HepG2 (cell line): ENCODE measurements at regions not wholly inside any gene's neighbourhood (a gene's known extent, or its start where the extent isn't known, plus 50 kb on each side); places are given as distances from the start of the nearest gene placed in this dataset.

ENCODE experiments used
- ATAC-seq: fragments of 200-7000 bp; cut with Tn5 transposase; 3 replicates; pipeline ENCODE4 v1.9.1; 2020; ENCODE audit warnings: mild to moderate bottlenecking, moderate library complexity
- BruUV-seq: library from RNA; stranded (reverse); fragments of 400-500 nt; replicated peaks from 2 replicates; lab custom pipeline; 2021; lab: Mats Ljungman, UMichigan
- CTCF ChIA-PET: fragments of 300-600 bp; formaldehyde crosslinking; extraction: SDS; loops from one replicate; lab custom pipeline; 2021; ENCODE audit warnings: low total read pairs, inconsistent platforms, low intra/inter-chr PET ratio; lab: Yijun Ruan, JAX
- POLR2A ChIA-PET: fragments of 350-600 bp; sonication (Branson Sonifier 250); formaldehyde crosslinking; loops from one replicate; lab custom pipeline; 2020; ENCODE audit warnings: antibody characterized with exemption, inconsistent platforms; lab: Yijun Ruan, JAX
- DNase-seq: peaks from one replicate; pipeline ENCODE4 v3.0.0-alpha.2; 2015; ENCODE audit warnings: low spot score
- FAIRE-seq: peaks from 3 replicates; lab custom pipeline; 2011; peaks lifted over from hg19 to GRCh38; lab: Jason Lieb, UNC
- H2AFZ ChIP-seq: one replicate; pipeline ENCODE4 v1.6.1; 2011; ENCODE audit warnings: low read length, inconsistent platforms
- H3K27ac ChIP-seq: fragments of 300-600 bp; 3 replicates; pipeline ENCODE4 v1.8.0; 2011; ENCODE audit warnings: mixed run types, mild to moderate bottlenecking, mixed read lengths, low read length, inconsistent platforms; ENCODE audit not compliant: insufficient read depth; ENCODE audit errors: extremely low read length
- H3K27me3 ChIP-seq, 2 experiments: fragments of 200-600 bp in 1 of 2; 2 replicates in 1 of 2; 3 replicates in 1 of 2; pipeline versions ENCODE4 v1.6.0 to v1.8.0; 2011; ENCODE audit warnings: low read length in 2 of 2, mild to moderate bottlenecking in 2 of 2, moderate library complexity in 2 of 2, inconsistent platforms in 1 of 2; ENCODE audit not compliant: insufficient read depth in 2 of 2, control insufficient read depth in 1 of 2
- H3K36me3 ChIP-seq, 2 experiments: fragments of 200-600 bp in 1 of 2; replicated peaks in 1 of 2; 2 replicates in 1 of 2; 3 replicates in 1 of 2; pipeline versions ENCODE4 v1.5.1 to v1.8.0; 2011; ENCODE audit warnings: low read length in 2 of 2, inconsistent platforms in 1 of 2; ENCODE audit not compliant: insufficient read depth in 2 of 2, control insufficient read depth in 1 of 2
- H3K4me1 ChIP-seq: 2 replicates; pipeline ENCODE4 v1.5.1; 2012; ENCODE audit warnings: low read length, inconsistent platforms; ENCODE audit not compliant: insufficient read depth
- H3K4me2 ChIP-seq: 2 replicates; pipeline ENCODE4 v1.6.0; 2011; ENCODE audit warnings: low read depth, low read length, inconsistent platforms
- H3K4me3 ChIP-seq, 3 experiments: fragments of 200-600 bp in 1 of 3; sonication (generic), shearing (Covaris generic) in 1 of 3; replicated peaks in 1 of 3; 2 replicates each; pipeline ENCODE4 v1.5.1; 2011 to 2016; ENCODE audit warnings: low read length in 3 of 3, inconsistent platforms in 2 of 3, low read depth in 2 of 3, mild to moderate bottlenecking in 2 of 3, control low read depth in 1 of 3, mixed read lengths in 1 of 3; ENCODE audit not compliant: insufficient read depth in 1 of 3
- H3K79me2 ChIP-seq: one replicate; pipeline ENCODE4 v1.6.1; 2011; ENCODE audit warnings: low read length, inconsistent platforms; ENCODE audit not compliant: insufficient read depth
- H3K9ac ChIP-seq: 2 replicates; pipeline ENCODE4 v1.6.0; 2011; ENCODE audit warnings: mild to moderate bottlenecking, low read depth, low read length, inconsistent platforms; ENCODE audit not compliant: insufficient read depth
- H3K9me3 ChIP-seq: 2 replicates; pipeline ENCODE4 v1.5.1; 2012; ENCODE audit warnings: mild to moderate bottlenecking, low read length
- H4K20me1 ChIP-seq: 2 replicates; pipeline ENCODE4 v1.6.0; 2011; ENCODE audit warnings: inconsistent platforms, mild to moderate bottlenecking, low read length, moderate library complexity; ENCODE audit not compliant: insufficient read depth
- EED ChIP-seq: sonication (generic); formaldehyde crosslinking; IDR thresholded peaks from 2 replicates; pipeline ENCODE4 v1.5.0; 2020; ENCODE audit warnings: mild to moderate bottlenecking, missing genetic modification reagents
- EP300 ChIP-seq, 3 experiments: sonication (generic) in 1 of 3; formaldehyde crosslinking in 1 of 3; IDR thresholded peaks; 2 replicates each; pipeline versions ENCODE4 v1.5.1 to v1.6.1; 2011 to 2020; ENCODE audit warnings: low read depth in 2 of 3, low read length in 2 of 3, borderline replicate concordance in 1 of 3, improper control_type of control experiment in 1 of 3, mild to moderate bottlenecking in 1 of 3, missing genetic modification reagents in 1 of 3, moderate library complexity in 1 of 3
- GATAD2A ChIP-seq: IDR thresholded peaks from 2 replicates; pipeline ENCODE4 v1.6.1; 2016
- GFI1 ChIP-seq: sonication (generic); formaldehyde crosslinking; IDR thresholded peaks from 2 replicates; pipeline ENCODE4 v1.5.0; 2020; ENCODE audit warnings: missing genetic modification reagents, mild to moderate bottlenecking, borderline replicate concordance
- HNRNPLL ChIP-seq: fragments of 200-400 bp; formaldehyde crosslinking; IDR thresholded peaks from 2 replicates; pipeline ENCODE4 v1.6.1; 2017; ENCODE audit warnings: mild to moderate bottlenecking, low read depth, low read length; ENCODE audit not compliant: poor library complexity, severe bottlenecking
- HOXA3 ChIP-seq: sonication (generic); formaldehyde crosslinking; IDR thresholded peaks from 2 replicates; pipeline ENCODE4 v1.5.0; 2020; ENCODE audit warnings: missing genetic modification reagents
- MTA1 ChIP-seq: sonication (generic); formaldehyde crosslinking; IDR thresholded peaks from 2 replicates; pipeline ENCODE4 v1.4.0; 2020; ENCODE audit warnings: missing genetic modification reagents, mild to moderate bottlenecking, borderline replicate concordance
- NFKB2 ChIP-seq: sonication (generic); formaldehyde crosslinking; IDR thresholded peaks from 2 replicates; pipeline ENCODE4 v1.4.0; 2020; ENCODE audit warnings: missing genetic modification reagents, borderline replicate concordance
- SAP130 ChIP-seq: IDR thresholded peaks from 2 replicates; pipeline ENCODE4 v1.6.1; 2016; ENCODE audit warnings: low read depth
- SMAD1 ChIP-seq: sonication (generic); formaldehyde crosslinking; IDR thresholded peaks from 2 replicates; pipeline ENCODE4 v1.4.0; 2020; ENCODE audit warnings: missing genetic modification reagents, low read depth, mild to moderate bottlenecking, borderline replicate concordance
- SP5 ChIP-seq: IDR thresholded peaks from 2 replicates; pipeline ENCODE4 v1.6.1; 2016; ENCODE audit warnings: low read depth, borderline replicate concordance
- TBL1XR1 ChIP-seq: fragments of 150-350 bp; IDR thresholded peaks from 2 replicates; pipeline ENCODE4 v1.6.1; 2014; ENCODE audit warnings: borderline replicate concordance, low read length; ENCODE audit not compliant: partially characterized antibody
- ZNF446 ChIP-seq: sonication (generic); formaldehyde crosslinking; IDR thresholded peaks from 2 replicates; pipeline ENCODE4 v1.5.0; 2020; ENCODE audit warnings: mild to moderate bottlenecking, missing genetic modification reagents
- WGBS: methylation state at CpG from one replicate; pipeline ENCODE4 v1.1.6; 2017; ENCODE audit warnings: low lambda C conversion rate; 5-methylcytosine and 5-hydroxymethylcytosine counted together
- in situ Hi-C: cut with HindIII; loops from 2 replicates; pipeline ENCODE4 v1.10.0; 2017; ENCODE audit warnings: low pct_unique_long_range_greater_than_20kb; ENCODE audit not compliant: extremely low pct_ligation_motif_present
- intact Hi-C: fragments of 100-400 bp; cut with micrococcal nuclease; formaldehyde crosslinking; loops from one replicate; pipeline ENCODE4 v1.10.0; 2022; ENCODE audit not compliant: unreplicated experiment
- TF ChIP-seq, protein P1 (sequence below): sonication (generic); formaldehyde crosslinking; IDR thresholded peaks from 2 replicates; pipeline ENCODE4 v1.4.0; 2020; ENCODE audit warnings: missing genetic modification reagents
- TF ChIP-seq, protein P2 (sequence below): sonication (generic); formaldehyde crosslinking; IDR thresholded peaks from 2 replicates; pipeline ENCODE4 v1.4.0; 2020; ENCODE audit warnings: missing genetic modification reagents, borderline replicate concordance

DNA sequence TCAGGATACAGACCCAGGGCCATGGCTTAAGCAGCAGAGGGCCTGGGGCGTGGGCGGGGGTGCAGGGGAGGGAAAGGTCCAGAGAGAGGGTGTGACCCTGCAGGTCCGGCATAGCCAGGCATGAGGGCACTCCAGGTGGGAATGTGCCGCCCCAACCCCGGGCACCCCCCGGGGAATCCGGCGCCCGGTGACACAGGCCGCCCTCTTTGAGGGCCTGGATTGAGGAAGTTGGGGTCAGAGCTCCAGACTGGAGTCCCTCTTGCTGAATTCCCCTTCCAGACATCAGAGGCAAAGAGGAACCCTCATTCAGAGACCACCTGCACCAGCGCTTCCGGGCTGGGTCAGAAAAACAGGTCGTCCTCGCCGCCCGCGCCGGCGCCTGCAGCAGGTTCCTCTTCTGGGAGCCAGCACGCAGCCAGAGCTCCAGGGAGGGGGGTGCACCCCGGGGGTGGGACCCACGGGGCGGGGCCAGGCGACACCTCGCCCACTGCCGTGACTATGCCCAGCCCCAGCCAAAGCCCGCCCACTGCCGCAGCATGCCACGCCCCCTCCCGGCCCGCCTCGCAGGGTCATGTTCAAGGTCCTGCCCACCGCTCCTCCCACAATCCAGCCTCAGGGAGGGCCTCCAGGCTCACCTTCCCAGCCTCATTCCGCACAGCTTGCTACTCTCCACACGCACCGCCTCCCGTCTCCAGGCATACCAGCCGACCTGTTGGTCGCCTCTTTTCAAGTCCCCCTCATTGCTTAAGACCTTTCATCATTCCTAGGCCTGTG is 98.3 kb upstream of the ID2 start:
- peak; percentile 79 for DNase-seq
- WGBS, result 49% methylated on average over 39 of the region's 39 CpGs
- H3K27ac ChIP-seq, result no peak overlapping the region
- peak; percentile 72; the same call in 1 of the 2 replicates for TF ChIP-seq NFKB2 (CRISPR knock-in tag)
- TF ChIP-seq, protein P1, sequence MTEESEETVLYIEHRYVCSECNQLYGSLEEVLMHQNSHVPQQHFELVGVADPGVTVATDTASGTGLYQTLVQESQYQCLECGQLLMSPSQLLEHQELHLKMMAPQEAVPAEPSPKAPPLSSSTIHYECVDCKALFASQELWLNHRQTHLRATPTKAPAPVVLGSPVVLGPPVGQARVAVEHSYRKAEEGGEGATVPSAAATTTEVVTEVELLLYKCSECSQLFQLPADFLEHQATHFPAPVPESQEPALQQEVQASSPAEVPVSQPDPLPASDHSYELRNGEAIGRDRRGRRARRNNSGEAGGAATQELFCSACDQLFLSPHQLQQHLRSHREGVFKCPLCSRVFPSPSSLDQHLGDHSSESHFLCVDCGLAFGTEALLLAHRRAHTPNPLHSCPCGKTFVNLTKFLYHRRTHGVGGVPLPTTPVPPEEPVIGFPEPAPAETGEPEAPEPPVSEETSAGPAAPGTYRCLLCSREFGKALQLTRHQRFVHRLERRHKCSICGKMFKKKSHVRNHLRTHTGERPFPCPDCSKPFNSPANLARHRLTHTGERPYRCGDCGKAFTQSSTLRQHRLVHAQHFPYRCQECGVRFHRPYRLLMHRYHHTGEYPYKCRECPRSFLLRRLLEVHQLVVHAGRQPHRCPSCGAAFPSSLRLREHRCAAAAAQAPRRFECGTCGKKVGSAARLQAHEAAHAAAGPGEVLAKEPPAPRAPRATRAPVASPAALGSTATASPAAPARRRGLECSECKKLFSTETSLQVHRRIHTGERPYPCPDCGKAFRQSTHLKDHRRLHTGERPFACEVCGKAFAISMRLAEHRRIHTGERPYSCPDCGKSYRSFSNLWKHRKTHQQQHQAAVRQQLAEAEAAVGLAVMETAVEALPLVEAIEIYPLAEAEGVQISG (CRISPR knock-in tag), result peak; percentile 40
- no peak for TF ChIP-seq ZNF446 (CRISPR knock-in tag)
- TF ChIP-seq SAP130 (CRISPR knock-in tag), result peak; percentile 71
- TF ChIP-seq EP300 (IDR thresholded peaks at IDR 0.05; ENCODE audit: low read depth in 2 of 2, low read length in 2 of 2), result peak in 1 of 2 experiments; percentile 23; a peak in 1 of 4 replicates
- TF ChIP-seq EP300 (CRISPR knock-in tag; IDR thresholded peaks at IDR 0.05; ENCODE audit: borderline replicate concordance), result no peak
- peak; percentile 58 for TF ChIP-seq GATAD2A
- peak; percentile 100 for TF ChIP-seq SP5 (CRISPR knock-in tag)
- no peak for TF ChIP-seq GFI1 (CRISPR knock-in tag)
- peak; percentile 62 for TF ChIP-seq HNRNPLL
- TF ChIP-seq, protein P2, sequence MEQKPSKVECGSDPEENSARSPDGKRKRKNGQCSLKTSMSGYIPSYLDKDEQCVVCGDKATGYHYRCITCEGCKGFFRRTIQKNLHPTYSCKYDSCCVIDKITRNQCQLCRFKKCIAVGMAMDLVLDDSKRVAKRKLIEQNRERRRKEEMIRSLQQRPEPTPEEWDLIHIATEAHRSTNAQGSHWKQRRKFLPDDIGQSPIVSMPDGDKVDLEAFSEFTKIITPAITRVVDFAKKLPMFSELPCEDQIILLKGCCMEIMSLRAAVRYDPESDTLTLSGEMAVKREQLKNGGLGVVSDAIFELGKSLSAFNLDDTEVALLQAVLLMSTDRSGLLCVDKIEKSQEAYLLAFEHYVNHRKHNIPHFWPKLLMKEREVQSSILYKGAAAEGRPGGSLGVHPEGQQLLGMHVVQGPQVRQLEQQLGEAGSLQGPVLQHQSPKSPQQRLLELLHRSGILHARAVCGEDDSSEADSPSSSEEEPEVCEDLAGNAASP (CRISPR knock-in tag), result peak; percentile 93
- TF ChIP-seq SMAD1 (CRISPR knock-in tag), result peak; percentile 9; the same call in 1 of the 2 replicates
- peak; percentile 93 for TF ChIP-seq TBL1XR1
- TF ChIP-seq HOXA3 (CRISPR knock-in tag), result peak; percentile 74
- TF ChIP-seq EED (CRISPR knock-in tag), result no peak
- TF ChIP-seq MTA1, result peak; percentile 46; the same call in 1 of the 2 replicates

More for the DNA sequence above, 98.3 kb upstream of the ID2 start:
- H3K4me2 ChIP-seq, result peak overlapping the region; percentile 53
- H3K4me3 ChIP-seq, result peak overlapping the region in 1 of 3 experiments; percentile 18; a peak in 1 of 6 replicates
- intact Hi-C loops, result no loop called here
- BruUV-seq, result no TSS peak
- POLR2A ChIA-PET, result interaction anchor here (0.8 to 2.5 kb wide), 11 partner anchors 10 to 98 kb away, joined by 3 to 37 read pairs (median 5); partner anchors contain the start of gene ID2
- no peaks in the 10 kb centered on the region for H4K20me1 ChIP-seq
- H2AFZ ChIP-seq, result no peak overlapping the region
- H3K36me3 ChIP-seq, result no peaks in the 10 kb centered on the region
- in situ Hi-C loops, result no loop called here
- CTCF ChIA-PET, result no interaction called here
- peaks cover 3 to 18% of the 10 kb centered on the region in 2 experiments; a peak in 3 of 5 replicates for H3K27me3 ChIP-seq
- ATAC-seq (peak; percentile 80), FAIRE-seq (peak; percentile 72)
- H3K4me1 ChIP-seq, result peaks cover 71% of the 10 kb centered on the region
- H3K79me2 ChIP-seq, result no peaks in the 10 kb centered on the region
- H3K9ac ChIP-seq, result no peak overlapping the region
- no peaks in the 10 kb centered on the region for H3K9me3 ChIP-seq
